ENCODE measurements at regions not wholly inside any gene's neighbourhood (a gene's known extent, or its start where the extent isn't known, plus 50 kb on each side); places are given as distances from the start of the nearest gene placed in this dataset.

DNA sequence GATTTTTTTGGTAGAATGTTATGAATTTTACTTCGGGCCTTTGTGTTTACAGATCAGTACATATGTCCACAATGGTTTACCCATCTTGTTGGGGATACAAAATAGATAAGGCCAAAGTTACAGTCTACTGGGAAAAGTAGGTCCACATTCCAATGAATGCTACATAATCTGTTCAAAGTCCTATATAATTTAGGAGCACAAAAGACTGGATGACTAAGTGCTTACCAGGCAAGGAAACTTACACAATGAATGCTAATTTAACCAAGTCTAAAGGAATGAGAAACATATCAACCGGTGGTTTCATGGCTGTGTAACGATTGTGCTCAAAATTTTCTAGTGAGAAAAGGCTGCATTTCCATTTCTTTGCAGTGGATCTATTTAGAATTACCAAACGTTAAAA, 97.4 kb upstream of the TRPM3 start:
- no peak for TF ChIP-seq POLR2A (IDR thresholded peaks at IDR 0.05)
- TF ChIP-seq, protein P1, sequence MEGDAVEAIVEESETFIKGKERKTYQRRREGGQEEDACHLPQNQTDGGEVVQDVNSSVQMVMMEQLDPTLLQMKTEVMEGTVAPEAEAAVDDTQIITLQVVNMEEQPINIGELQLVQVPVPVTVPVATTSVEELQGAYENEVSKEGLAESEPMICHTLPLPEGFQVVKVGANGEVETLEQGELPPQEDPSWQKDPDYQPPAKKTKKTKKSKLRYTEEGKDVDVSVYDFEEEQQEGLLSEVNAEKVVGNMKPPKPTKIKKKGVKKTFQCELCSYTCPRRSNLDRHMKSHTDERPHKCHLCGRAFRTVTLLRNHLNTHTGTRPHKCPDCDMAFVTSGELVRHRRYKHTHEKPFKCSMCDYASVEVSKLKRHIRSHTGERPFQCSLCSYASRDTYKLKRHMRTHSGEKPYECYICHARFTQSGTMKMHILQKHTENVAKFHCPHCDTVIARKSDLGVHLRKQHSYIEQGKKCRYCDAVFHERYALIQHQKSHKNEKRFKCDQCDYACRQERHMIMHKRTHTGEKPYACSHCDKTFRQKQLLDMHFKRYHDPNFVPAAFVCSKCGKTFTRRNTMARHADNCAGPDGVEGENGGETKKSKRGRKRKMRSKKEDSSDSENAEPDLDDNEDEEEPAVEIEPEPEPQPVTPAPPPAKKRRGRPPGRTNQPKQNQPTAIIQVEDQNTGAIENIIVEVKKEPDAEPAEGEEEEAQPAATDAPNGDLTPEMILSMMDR (IDR thresholded peaks at IDR 0.05 in 8 of 11, conservative IDR thresholded peaks at IDR 0.05 in 3 of 11) = no peak
